Natural killer cell (primary cell): ENCODE measurements at regions not wholly inside any gene's neighbourhood (a gene's known extent, or its start where the extent isn't known, plus 50 kb on each side); places are given as distances from the start of the nearest gene placed in this dataset.

Source experiments
- ATAC-seq, 3 donors: fragments of 150-1000 bp in 2 of 3; fragments of 200-7000 bp in 1 of 3; cut with Tn5 transposase; 1 replicate in 1 of 3; 2 replicates in 2 of 3; pipeline ENCODE4 v1.10.0; 2021; ENCODE audit warnings: mild to moderate bottlenecking in 2 of 3, moderate library complexity in 2 of 3
- DNase-seq, 2 donors: peaks; one replicate each; pipeline versions ENCODE4 v3.0.0 to v3.0.0-alpha.2; 2013 to 2021; ENCODE audit warnings: mixed read lengths in 1 of 2
- H3K27ac ChIP-seq: one replicate; pipeline ENCODE4 v1.5.1; 2013; ENCODE audit warnings: mild to moderate bottlenecking, low read length
- H3K27me3 ChIP-seq: one replicate; pipeline ENCODE4 v1.6.1; 2013; ENCODE audit warnings: low read length; ENCODE audit not compliant: control insufficient read depth, insufficient read depth
- H3K36me3 ChIP-seq: one replicate; pipeline ENCODE4 v1.6.1; 2013; ENCODE audit warnings: low read length; ENCODE audit not compliant: control insufficient read depth, insufficient read depth
- H3K4me1 ChIP-seq: one replicate; pipeline ENCODE4 v1.6.1; 2013; ENCODE audit warnings: low read length; ENCODE audit not compliant: control insufficient read depth, insufficient read depth
- H3K4me3 ChIP-seq: one replicate; pipeline ENCODE4 v1.5.1; 2013; ENCODE audit warnings: low read length
- H3K9me3 ChIP-seq: one replicate; pipeline ENCODE4 v1.6.1; 2013; ENCODE audit warnings: low read length; ENCODE audit not compliant: control insufficient read depth, insufficient read depth
- H3K27ac Mint-ChIP-seq, 2 donors: one replicate each; pipeline ENCODE4 v1.8.0; 2022; ENCODE audit warnings: mild to moderate bottlenecking in 2 of 2, mixed read lengths in 2 of 2, moderate library complexity in 1 of 2
- H3K27me3 Mint-ChIP-seq, 2 donors: one replicate each; pipeline ENCODE4 v1.8.0; 2022; ENCODE audit warnings: low read depth in 2 of 2, mixed read lengths in 2 of 2
- H3K36me3 Mint-ChIP-seq: one replicate; pipeline ENCODE4 v1.8.0; 2022; ENCODE audit warnings: mixed read lengths
- H3K4me1 Mint-ChIP-seq, 2 donors: one replicate each; pipeline ENCODE4 v1.8.0; 2022; ENCODE audit warnings: mixed read lengths in 2 of 2
- H3K4me3 Mint-ChIP-seq: one replicate; pipeline ENCODE4 v1.8.0; 2022; ENCODE audit warnings: mild to moderate bottlenecking, moderate library complexity, mixed read lengths
- H3K9me3 Mint-ChIP-seq, 2 donors: one replicate each; pipeline ENCODE4 v1.8.0; 2022; ENCODE audit warnings: mixed read lengths in 2 of 2
- CTCF ChIP-seq: fragments of 200-600 bp; IDR thresholded peaks from one replicate; pipeline ENCODE4 v1.8.0; 2022; ENCODE audit warnings: antibody characterized with exemption
- WGBS: methylation state at CpG from one replicate; pipeline ENCODE4 v1.1.7; 2013; ENCODE audit warnings: missing lambda C conversion rate; ENCODE audit not compliant: insufficient coverage; 5-methylcytosine and 5-hydroxymethylcytosine counted together
- intact Hi-C: fragments of 100-400 bp; cut with micrococcal nuclease; formaldehyde crosslinking; loops from one replicate; pipeline ENCODE4 v1.14.2; 2022

GRCh38 chr21:16678429-16679160, 834.2 kb upstream of the CXADR start:
- TF ChIP-seq CTCF, result no peak
- Mint-ChIP-seq H3K27ac (no peak overlapping the region), H3K27me3 (no peaks in the 10 kb centered on the region), H3K4me1 (no peaks in the 10 kb centered on the region), H3K36me3 (peaks cover 18% of the 10 kb centered on the region), H3K9me3 (peaks cover 13 to 20% of the 10 kb centered on the region in 2 donors), H3K4me3 (no peak overlapping the region)
- DNase-seq (no peak), ATAC-seq (no peak)
- Histone ChIP-seq H3K27me3 (no peaks in the 10 kb centered on the region), H3K4me1 (no peaks in the 10 kb centered on the region), H3K9me3 (peaks cover 6% of the 10 kb centered on the region), H3K36me3 (no peaks in the 10 kb centered on the region), H3K4me3 (no peak overlapping the region), H3K27ac (no peak overlapping the region)
- WGBS, result 46% methylated on average over 2 of the region's 3 CpGs
- intact Hi-C loops, result no loop called here

GRCh38 chr21:16695074-16695473, 817.8 kb upstream of the CXADR start:
- no peak for ATAC-seq
- no peaks in the 10 kb centered on the region for H3K27me3 Mint-ChIP-seq
- Histone ChIP-seq H3K36me3 (no peaks in the 10 kb centered on the region), H3K27me3 (no peaks in the 10 kb centered on the region), H3K27ac (no peak overlapping the region), H3K9me3 (peaks cover 10% of the 10 kb centered on the region), H3K4me1 (no peaks in the 10 kb centered on the region), H3K4me3 (no peak overlapping the region)
- peaks cover 16% of the 10 kb centered on the region for H3K36me3 Mint-ChIP-seq
- WGBS, result 88% methylated on average over 2 of the region's 2 CpGs
- TF ChIP-seq CTCF, result no peak
- intact Hi-C loops, result no loop called here
- no peaks in the 10 kb centered on the region for H3K4me1 Mint-ChIP-seq
- peaks cover 25 to 34% of the 10 kb centered on the region in 2 donors for H3K9me3 Mint-ChIP-seq
- H3K27ac Mint-ChIP-seq, result no peak overlapping the region
- H3K4me3 Mint-ChIP-seq, result no peak overlapping the region
- no peak for DNase-seq

- H3K27me3 ChIP-seq, result no peaks in the 10 kb centered on the region
- Mint-ChIP-seq H3K36me3 (peaks cover 1% of the 10 kb centered on the region), H3K27me3 (no peaks in the 10 kb centered on the region), H3K9me3 (peaks cover 16% of the 10 kb centered on the region in 2 donors), H3K4me3 (no peak overlapping the region), H3K4me1 (no peaks in the 10 kb centered on the region), H3K27ac (no peak overlapping the region)
- H3K9me3 ChIP-seq, result peaks cover 3% of the 10 kb centered on the region
- no peak overlapping the region for H3K27ac ChIP-seq
- no peak for ATAC-seq
- WGBS, result no CpG with 5 or more reads among the region's 2 CpGs
- H3K4me1 ChIP-seq, result no peaks in the 10 kb centered on the region
- no peak for TF ChIP-seq CTCF
- no peak for DNase-seq
- intact Hi-C loops, result no loop called here
- no peaks in the 10 kb centered on the region for H3K36me3 ChIP-seq
- H3K4me3 ChIP-seq, result no peak overlapping the region
These were observed 805.6 kb upstream of the CXADR start for GRCh38 chr21:16707274-16707673.
